GM18951 (cell line): ENCODE measurements at regions not wholly inside any gene's neighbourhood (a gene's known extent, or its start where the extent isn't known, plus 50 kb on each side); places are given as distances from the start of the nearest gene placed in this dataset.

Experiments
- POLR2A ChIP-seq: IDR thresholded peaks from 4 replicates; pipeline ENCODE4 v1.6.1; 2011; ENCODE audit warnings: mild to moderate bottlenecking; ENCODE audit not compliant: insufficient read length, insufficient read depth; ENCODE audit errors: extremely low read depth
- in situ Hi-C: fragments of 300-500 bp; cut with MboI; formaldehyde crosslinking; loops from one replicate; pipeline ENCODE4 v1.12.0; 2022; ENCODE audit warnings: low sequenced_read_pairs, mixed read lengths, inconsistent platforms; ENCODE audit not compliant: unreplicated experiment

GRCh38 chr2:56709181-56709580, 525.4 kb downstream of the CCDC85A start:
- in situ Hi-C loops, result no loop called here

GRCh38 chr2:56713161-56713676, 529.4 kb downstream of the CCDC85A start:
- in situ Hi-C loops, result no loop called here

More at GRCh38 chr2:56709181-56709580, 525.4 kb downstream of the CCDC85A start:
- TF ChIP-seq POLR2A, result no peak

GRCh38 chr2:56713978-56714377, 530.2 kb downstream of the CCDC85A start:
- no peak for TF ChIP-seq POLR2A
- in situ Hi-C loops, result no loop called here

More at GRCh38 chr2:56713161-56713676, 529.4 kb downstream of the CCDC85A start:
- TF ChIP-seq POLR2A, result no peak

- TF ChIP-seq POLR2A, result no peak
- in situ Hi-C loops, result no loop called here
Measured at GRCh38 chr2:56714400-56714799, 530.6 kb downstream of the CCDC85A start.

- in situ Hi-C loops, result no loop called here
- TF ChIP-seq POLR2A, result no peak
Measured at GRCh38 chr2:56715683-56716082, 531.9 kb downstream of the CCDC85A start.

- in situ Hi-C loops, result no loop called here
- no peak for TF ChIP-seq POLR2A
Measured at GRCh38 chr2:56718413-56718812, 534.6 kb downstream of the CCDC85A start.

GRCh38 chr2:56729212-56729611, 545.4 kb downstream of the CCDC85A start:
- no peak for TF ChIP-seq POLR2A

GRCh38 chr2:56732946-56733345, 549.2 kb downstream of the CCDC85A start:
- no peak for TF ChIP-seq POLR2A
- in situ Hi-C loops, result no loop called here

More at GRCh38 chr2:56729212-56729611, 545.4 kb downstream of the CCDC85A start:
- in situ Hi-C loops, result no loop called here

GRCh38 chr2:56739413-56739812, 555.6 kb downstream of the CCDC85A start:
- in situ Hi-C loops, result no loop called here
- no peak for TF ChIP-seq POLR2A

GRCh38 chr2:56741601-56742102, 557.9 kb downstream of the CCDC85A start:
- in situ Hi-C loops, result no loop called here
- TF ChIP-seq POLR2A, result no peak

GRCh38 chr2:56743807-56744206, 560.0 kb downstream of the CCDC85A start:
- in situ Hi-C loops, result no loop called here
- no peak for TF ChIP-seq POLR2A

- in situ Hi-C loops, result no loop called here
- TF ChIP-seq POLR2A, result no peak
Measured at GRCh38 chr2:56749152-56749752, 565.5 kb downstream of the CCDC85A start.

- no peak for TF ChIP-seq POLR2A
- in situ Hi-C loops, result no loop called here
Measured at GRCh38 chr2:56753182-56753581, 569.4 kb downstream of the CCDC85A start.

GRCh38 chr2:56754066-56754615, 570.4 kb downstream of the CCDC85A start:
- in situ Hi-C loops, result no loop called here

More at GRCh38 chr2:56754066-56754615, 570.4 kb downstream of the CCDC85A start:
- TF ChIP-seq POLR2A, result no peak
